ENCODE measurements at regions not wholly inside any gene's neighbourhood (a gene's known extent, or its start where the extent isn't known, plus 50 kb on each side); places are given as distances from the start of the nearest gene placed in this dataset.

GRCh38 chr6:6393069-6393529 is 72.6 kb upstream of the F13A1 start:
- no peak overlapping the region for H3K27ac ChIP-seq
- no peak for TF ChIP-seq CTCF (conservative IDR thresholded peaks at IDR 0.05)
- TF ChIP-seq ZFX (IDR thresholded peaks at IDR 0.05): no peak

GRCh38 chr6:6395581-6396197 is 75.2 kb upstream of the F13A1 start:
- H3K27ac ChIP-seq: no peak overlapping the region
- TF ChIP-seq CTCF (conservative IDR thresholded peaks at IDR 0.05) (no peak), ZFX (IDR thresholded peaks at IDR 0.05) (no peak)

DNA sequence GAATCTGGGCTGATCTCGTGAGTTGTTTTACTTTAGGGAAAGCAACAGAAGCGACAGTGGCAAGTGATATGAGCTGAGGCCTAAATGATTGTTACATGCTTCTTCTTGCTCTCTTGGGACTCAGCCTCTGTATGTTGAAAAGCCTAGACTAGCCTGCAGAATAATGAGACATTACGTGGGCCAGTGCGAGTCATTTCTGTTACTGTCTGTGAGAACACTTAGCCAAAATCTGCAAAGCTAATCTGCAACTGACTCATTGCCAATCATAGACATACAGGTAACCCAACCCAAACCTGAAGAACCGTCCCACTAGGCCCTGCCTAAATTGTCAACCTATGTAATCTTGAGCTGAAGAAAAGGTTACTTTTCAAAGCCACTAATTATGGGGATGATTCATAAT is 77.4 kb upstream of the F13A1 start:
- no peak for TF ChIP-seq ZFX (IDR thresholded peaks at IDR 0.05)
- TF ChIP-seq CTCF (conservative IDR thresholded peaks at IDR 0.05): no peak
- no peak overlapping the region for H3K27ac ChIP-seq

GRCh38 chr6:6399568-6399967 is 79.1 kb upstream of the F13A1 start:
- TF ChIP-seq ZFX (IDR thresholded peaks at IDR 0.05): no peak
- TF ChIP-seq CTCF (conservative IDR thresholded peaks at IDR 0.05): no peak
- H3K27ac ChIP-seq: no peak overlapping the region

DNA sequence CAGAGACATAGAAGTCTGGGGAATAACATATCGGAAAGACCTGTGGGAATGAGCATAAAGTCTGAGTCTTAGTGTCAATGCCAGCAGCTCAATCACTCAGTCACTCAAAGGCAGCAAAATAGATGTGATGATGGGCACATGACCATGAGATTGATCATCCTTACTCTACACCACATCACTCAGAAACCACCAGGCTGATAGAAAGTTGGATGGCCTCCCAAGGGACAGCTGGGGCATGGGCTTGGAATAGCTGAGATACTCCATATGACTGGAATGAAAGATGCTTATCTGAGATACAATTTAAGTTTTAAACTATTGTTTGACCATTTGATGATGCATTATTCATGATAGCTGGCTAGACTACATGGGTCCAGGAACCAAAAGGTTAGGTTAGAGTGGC is 80.9 kb upstream of the F13A1 start:
- no peak overlapping the region for H3K27ac ChIP-seq

DNA sequence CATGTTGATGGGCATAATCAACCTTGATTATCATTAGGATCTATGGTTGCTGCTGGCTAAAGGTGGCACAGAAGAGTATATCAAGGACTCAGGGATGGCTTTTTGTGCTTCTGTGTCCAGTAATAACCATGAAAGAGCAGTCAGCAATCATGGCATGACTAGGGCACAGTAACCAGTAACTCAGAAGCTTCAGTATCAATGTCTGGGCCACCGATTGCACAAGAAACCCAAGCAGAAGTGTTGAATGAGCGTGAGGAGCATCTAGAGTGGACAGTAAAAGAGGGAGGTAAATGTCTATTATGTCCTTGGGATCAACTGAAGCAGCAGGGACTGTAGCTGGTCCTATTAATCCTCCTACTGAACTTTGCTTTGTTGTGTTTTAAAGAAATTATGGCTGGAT is 81.5 kb upstream of the F13A1 start:
- no peak for TF ChIP-seq CTCF (conservative IDR thresholded peaks at IDR 0.05)
- no peak for TF ChIP-seq ZFX (IDR thresholded peaks at IDR 0.05)
- no peak overlapping the region for H3K27ac ChIP-seq

More for the DNA sequence above, 80.9 kb upstream of the F13A1 start:
- TF ChIP-seq ZFX (IDR thresholded peaks at IDR 0.05) (no peak), CTCF (conservative IDR thresholded peaks at IDR 0.05) (no peak)

- no peak overlapping the region for H3K27ac ChIP-seq
- TF ChIP-seq CTCF (conservative IDR thresholded peaks at IDR 0.05) (no peak), ZFX (IDR thresholded peaks at IDR 0.05) (no peak)
Observed at GRCh38 chr6:6402591-6402990, 82.1 kb upstream of the F13A1 start.
